Stimulated activated CD8-positive, alpha-beta memory T cell treated with anti-CD3 and anti-CD28 coated beads, Interleukin-4, amount 100 ng/mL, for 24 hours (primary cell): ENCODE measurements at regions not wholly inside any gene's neighbourhood (a gene's known extent, or its start where the extent isn't known, plus 50 kb on each side); places are given as distances from the start of the nearest gene placed in this dataset.

ENCODE experiments used
- DNase-seq: peaks from one replicate; pipeline ENCODE4 v3.0.0-alpha.2; 2020; ENCODE audit warnings: low read depth

- no peak for DNase-seq
Observed at GRCh38 chr1:38330799-38331198, 284.2 kb upstream of the POU3F1 start.

GRCh38 chr1:38329644-38330043, 283.1 kb upstream of the POU3F1 start:
- no peak for DNase-seq

GRCh38 chr1:38328278-38329035, 281.9 kb upstream of the POU3F1 start:
- DNase-seq: no peak

GRCh38 chr1:38327559-38327973, 281.0 kb upstream of the POU3F1 start:
- DNase-seq: no peak

GRCh38 chr1:38326856-38327255, 280.3 kb upstream of the POU3F1 start:
- no peak for DNase-seq

- no peak for DNase-seq
Observed at GRCh38 chr1:38326135-38326534, 279.5 kb upstream of the POU3F1 start.

- no peak for DNase-seq
Observed at GRCh38 chr1:38312753-38313152, 266.2 kb upstream of the POU3F1 start.

GRCh38 chr1:38310079-38310478, 263.5 kb upstream of the POU3F1 start:
- DNase-seq: no peak

GRCh38 chr1:38308780-38309179, 262.2 kb upstream of the POU3F1 start:
- DNase-seq: no peak

- no peak for DNase-seq
Observed at GRCh38 chr1:38305666-38306065, 259.1 kb upstream of the POU3F1 start.

- DNase-seq: no peak
Observed at GRCh38 chr1:38303843-38304242, 257.2 kb upstream of the POU3F1 start.

- no peak for DNase-seq
Observed at GRCh38 chr1:38301040-38301439, 254.4 kb upstream of the POU3F1 start.

- no peak for DNase-seq
Observed at GRCh38 chr1:38300616-38301015, 254.0 kb upstream of the POU3F1 start.

- DNase-seq: no peak
Observed at GRCh38 chr1:38297842-38298241, 251.2 kb upstream of the POU3F1 start.

- DNase-seq: no peak
Observed at GRCh38 chr1:38297246-38297645, 250.7 kb upstream of the POU3F1 start.

- DNase-seq: no peak
Observed at GRCh38 chr1:38296047-38296446, 249.5 kb upstream of the POU3F1 start.

- DNase-seq: no peak
Observed at GRCh38 chr1:38293567-38293966, 247.0 kb upstream of the POU3F1 start.

- no peak for DNase-seq
Observed at GRCh38 chr1:38292969-38293368, 246.4 kb upstream of the POU3F1 start.

- no peak for DNase-seq
Observed at GRCh38 chr1:38291906-38292521, 245.4 kb upstream of the POU3F1 start.

GRCh38 chr1:38291336-38291735, 244.7 kb upstream of the POU3F1 start:
- no peak for DNase-seq

- no peak for DNase-seq
Observed at GRCh38 chr1:38289034-38289433, 242.4 kb upstream of the POU3F1 start.

- no peak for DNase-seq
Observed at GRCh38 chr1:38287547-38287946, 241.0 kb upstream of the POU3F1 start.

GRCh38 chr1:38287036-38287435, 240.4 kb upstream of the POU3F1 start:
- DNase-seq: no peak
